ENCODE measurements at regions not wholly inside any gene's neighbourhood (a gene's known extent, or its start where the extent isn't known, plus 50 kb on each side); places are given as distances from the start of the nearest gene placed in this dataset.
"Not testable (repeated sequence)": the region's sequence is repeated elsewhere in the genome, so short reads cannot be mapped to it uniquely, and the experiment has no call there.

GRCh38 chr7:55310287-55311025 lies 54.7 kb upstream of the LANCL2 start:
- ChIA-PET POLR2A (interaction anchor here (0.5 kb wide), 1 partner anchor 45 kb away, joined by 3 read pairs; no protein-coding TSS in a partner anchor), CTCF (ENCODE audit: unreplicated experiment) (no interaction called here)
- Histone ChIP-seq H3K4me2 (ENCODE audit: low read length) (no peak overlapping the region), H3K9me2 (ENCODE audit: insufficient read depth, low read length) (no peaks in the 10 kb centered on the region), H4K20me1 (ENCODE audit: insufficient read depth, low read length) (no peaks in the 10 kb centered on the region), H3K36me3 (ENCODE audit: insufficient read depth, low read length) (no peaks in the 10 kb centered on the region), H3K27ac (ENCODE audit: low read depth, low read length, poor library complexity, severe bottlenecking) (no peak overlapping the region), H3K9me3 (ENCODE audit: low read length) (no peaks in the 10 kb centered on the region), H3K4me1 (ENCODE audit: insufficient read depth, low read length, poor library complexity, severe bottlenecking) (no peaks in the 10 kb centered on the region), H3K79me2 (ENCODE audit: insufficient read depth, low read depth, low read length) (no peaks in the 10 kb centered on the region), H3K4me3 (ENCODE audit: low read depth, low read length, poor library complexity, severe bottlenecking) (no peak overlapping the region), H2AFZ (ENCODE audit: low read length) (no peak overlapping the region)
- no peak for DNase-seq (ENCODE audit: low spot score)
- no peak for TF ChIP-seq CTCF (conservative IDR thresholded peaks at IDR 0.05; ENCODE audit: low read length)
- no TSS peak for BruUV-seq (replicated peaks)
- intact Hi-C loops (cut with micrococcal nuclease; ENCODE audit: unreplicated experiment), result no loop called here

GRCh38 chr7:55311892-55312291 lies 53.2 kb upstream of the LANCL2 start:
- H3K4me1 ChIP-seq (ENCODE audit: insufficient read depth, low read length, poor library complexity, severe bottlenecking); H3K9me3 ChIP-seq (ENCODE audit: low read length); H3K9me2 ChIP-seq (ENCODE audit: insufficient read depth, low read length); H3K79me2 ChIP-seq (ENCODE audit: insufficient read depth, low read depth, low read length); H3K36me3 ChIP-seq (ENCODE audit: insufficient read depth, low read length); intact Hi-C loops (cut with micrococcal nuclease; ENCODE audit: unreplicated experiment); DNase-seq (ENCODE audit: low spot score); H3K4me3 ChIP-seq (ENCODE audit: low read depth, low read length, poor library complexity, severe bottlenecking); H2AFZ ChIP-seq (ENCODE audit: low read length); H4K20me1 ChIP-seq (ENCODE audit: insufficient read depth, low read length); H3K27ac ChIP-seq (ENCODE audit: low read depth, low read length, poor library complexity, severe bottlenecking); BruUV-seq (replicated peaks); POLR2A ChIA-PET; CTCF ChIA-PET (ENCODE audit: unreplicated experiment); H3K4me2 ChIP-seq (ENCODE audit: low read length): not testable (repeated sequence)

GRCh38 chr7:55313671-55314070 lies 51.5 kb upstream of the LANCL2 start:
- H3K4me1 ChIP-seq (ENCODE audit: insufficient read depth, low read length, poor library complexity, severe bottlenecking); H3K4me3 ChIP-seq (ENCODE audit: low read depth, low read length, poor library complexity, severe bottlenecking); H3K9me2 ChIP-seq (ENCODE audit: insufficient read depth, low read length); DNase-seq (ENCODE audit: low spot score); H2AFZ ChIP-seq (ENCODE audit: low read length); H3K36me3 ChIP-seq (ENCODE audit: insufficient read depth, low read length); CTCF ChIA-PET (ENCODE audit: unreplicated experiment); H4K20me1 ChIP-seq (ENCODE audit: insufficient read depth, low read length); H3K4me2 ChIP-seq (ENCODE audit: low read length); H3K79me2 ChIP-seq (ENCODE audit: insufficient read depth, low read depth, low read length); POLR2A ChIA-PET; H3K9me3 ChIP-seq (ENCODE audit: low read length); H3K27ac ChIP-seq (ENCODE audit: low read depth, low read length, poor library complexity, severe bottlenecking); intact Hi-C loops (cut with micrococcal nuclease; ENCODE audit: unreplicated experiment); BruUV-seq (replicated peaks): not testable (repeated sequence)

- no peak overlapping the region for H3K27ac ChIP-seq (ENCODE audit: low read depth, low read length, poor library complexity, severe bottlenecking)
- no TSS peak for BruUV-seq (replicated peaks)
- ChIA-PET CTCF (ENCODE audit: unreplicated experiment) (no interaction called here), POLR2A (no interaction called here)
- H3K4me2 ChIP-seq (ENCODE audit: low read length), result no peak overlapping the region
- H3K79me2 ChIP-seq (ENCODE audit: insufficient read depth, low read depth, low read length), result no peaks in the 10 kb centered on the region
- intact Hi-C loops (cut with micrococcal nuclease; ENCODE audit: unreplicated experiment), result no loop called here
- no peaks in the 10 kb centered on the region for H4K20me1 ChIP-seq (ENCODE audit: insufficient read depth, low read length)
- H3K4me3 ChIP-seq (ENCODE audit: low read depth, low read length, poor library complexity, severe bottlenecking), result no peak overlapping the region
- no peak overlapping the region for H2AFZ ChIP-seq (ENCODE audit: low read length)
- DNase-seq (ENCODE audit: low spot score), result no peak
- no peaks in the 10 kb centered on the region for H3K36me3 ChIP-seq (ENCODE audit: insufficient read depth, low read length)
- no peak for TF ChIP-seq CTCF (conservative IDR thresholded peaks at IDR 0.05; ENCODE audit: low read length)
- TF ChIP-seq EZH2phosphoT487 (IDR thresholded peaks at IDR 0.05; ENCODE audit: borderline replicate concordance, low read depth, low read length), result no peak
- H3K4me1 ChIP-seq (ENCODE audit: insufficient read depth, low read length, poor library complexity, severe bottlenecking), result no peaks in the 10 kb centered on the region
- no peaks in the 10 kb centered on the region for H3K9me2 ChIP-seq (ENCODE audit: insufficient read depth, low read length)
- H3K9me3 ChIP-seq (ENCODE audit: low read length), result no peaks in the 10 kb centered on the region
Measured at GRCh38 chr7:55314967-55315366, 50.2 kb upstream of the LANCL2 start.

All from OCI-LY7 (cell line).